Endothelial cell (in vitro differentiated cells): ENCODE measurements at regions not wholly inside any gene's neighbourhood (a gene's known extent, or its start where the extent isn't known, plus 50 kb on each side); places are given as distances from the start of the nearest gene placed in this dataset.

Experiments
- DNase-seq: peaks from one replicate; pipeline ENCODE4 v3.0.0; 2021; ENCODE audit warnings: low spot score
- H3K27ac Mint-ChIP-seq: one replicate; pipeline ENCODE4 v1.8.0; 2021; ENCODE audit warnings: mixed read lengths, inconsistent platforms; ENCODE audit not compliant: unreplicated experiment
- H3K27me3 Mint-ChIP-seq: one replicate; pipeline ENCODE4 v1.8.0; 2021; ENCODE audit warnings: mild to moderate bottlenecking, moderate library complexity, mixed read lengths, inconsistent platforms; ENCODE audit not compliant: unreplicated experiment
- H3K36me3 Mint-ChIP-seq: one replicate; pipeline ENCODE4 v1.8.0; 2021; ENCODE audit warnings: mild to moderate bottlenecking, low read depth, mixed read lengths, inconsistent platforms; ENCODE audit not compliant: unreplicated experiment
- H3K4me1 Mint-ChIP-seq: one replicate; pipeline ENCODE4 v1.8.0; 2021; ENCODE audit warnings: mild to moderate bottlenecking, mixed read lengths, inconsistent platforms; ENCODE audit not compliant: unreplicated experiment
- H3K4me3 Mint-ChIP-seq: one replicate; pipeline ENCODE4 v1.8.0; 2021; ENCODE audit warnings: mild to moderate bottlenecking, mixed read lengths, inconsistent platforms; ENCODE audit not compliant: unreplicated experiment
- H3K9me3 Mint-ChIP-seq: one replicate; pipeline ENCODE4 v1.8.0; 2021; ENCODE audit warnings: mixed read lengths, inconsistent platforms; ENCODE audit not compliant: unreplicated experiment
- TF ChIP-seq, protein P1 (sequence below): fragments of 200-600 bp; sonication (generic); IDR thresholded peaks from one replicate; pipeline ENCODE4 v1.5.0; 2021; ENCODE audit warnings: antibody characterized with exemption; ENCODE audit not compliant: unreplicated experiment

GRCh38 chr16:61030616-61031015, 1005.6 kb downstream of the CDH8 start:
- no peak overlapping the region for H3K27ac Mint-ChIP-seq
- TF ChIP-seq, protein P1, sequence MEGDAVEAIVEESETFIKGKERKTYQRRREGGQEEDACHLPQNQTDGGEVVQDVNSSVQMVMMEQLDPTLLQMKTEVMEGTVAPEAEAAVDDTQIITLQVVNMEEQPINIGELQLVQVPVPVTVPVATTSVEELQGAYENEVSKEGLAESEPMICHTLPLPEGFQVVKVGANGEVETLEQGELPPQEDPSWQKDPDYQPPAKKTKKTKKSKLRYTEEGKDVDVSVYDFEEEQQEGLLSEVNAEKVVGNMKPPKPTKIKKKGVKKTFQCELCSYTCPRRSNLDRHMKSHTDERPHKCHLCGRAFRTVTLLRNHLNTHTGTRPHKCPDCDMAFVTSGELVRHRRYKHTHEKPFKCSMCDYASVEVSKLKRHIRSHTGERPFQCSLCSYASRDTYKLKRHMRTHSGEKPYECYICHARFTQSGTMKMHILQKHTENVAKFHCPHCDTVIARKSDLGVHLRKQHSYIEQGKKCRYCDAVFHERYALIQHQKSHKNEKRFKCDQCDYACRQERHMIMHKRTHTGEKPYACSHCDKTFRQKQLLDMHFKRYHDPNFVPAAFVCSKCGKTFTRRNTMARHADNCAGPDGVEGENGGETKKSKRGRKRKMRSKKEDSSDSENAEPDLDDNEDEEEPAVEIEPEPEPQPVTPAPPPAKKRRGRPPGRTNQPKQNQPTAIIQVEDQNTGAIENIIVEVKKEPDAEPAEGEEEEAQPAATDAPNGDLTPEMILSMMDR = no peak
- no peak for DNase-seq
- H3K27me3 Mint-ChIP-seq = no peaks in the 10 kb centered on the region
- H3K4me1 Mint-ChIP-seq = no peaks in the 10 kb centered on the region
- no peaks in the 10 kb centered on the region for H3K9me3 Mint-ChIP-seq
- no peak overlapping the region for H3K4me3 Mint-ChIP-seq
- H3K36me3 Mint-ChIP-seq = no peaks in the 10 kb centered on the region

- Mint-ChIP-seq H3K9me3 (no peaks in the 10 kb centered on the region), H3K27me3 (no peaks in the 10 kb centered on the region), H3K27ac (no peak overlapping the region), H3K4me1 (no peaks in the 10 kb centered on the region), H3K4me3 (no peak overlapping the region), H3K36me3 (no peaks in the 10 kb centered on the region)
- DNase-seq = no peak
- TF ChIP-seq, protein P1 = no peak
Observed at GRCh38 chr16:61024180-61024900, 1011.9 kb downstream of the CDH8 start.

- Mint-ChIP-seq H3K9me3 (no peaks in the 10 kb centered on the region), H3K27me3 (peaks cover 2% of the 10 kb centered on the region), H3K27ac (no peak overlapping the region), H3K4me1 (no peaks in the 10 kb centered on the region), H3K4me3 (no peak overlapping the region), H3K36me3 (no peaks in the 10 kb centered on the region)
- DNase-seq = peak; percentile 9
- TF ChIP-seq, protein P1 = no peak
Observed at GRCh38 chr16:61014869-61015268, 1021.4 kb downstream of the CDH8 start.

GRCh38 chr16:61007694-61008093, 1028.5 kb downstream of the CDH8 start:
- DNase-seq = no peak

DNA sequence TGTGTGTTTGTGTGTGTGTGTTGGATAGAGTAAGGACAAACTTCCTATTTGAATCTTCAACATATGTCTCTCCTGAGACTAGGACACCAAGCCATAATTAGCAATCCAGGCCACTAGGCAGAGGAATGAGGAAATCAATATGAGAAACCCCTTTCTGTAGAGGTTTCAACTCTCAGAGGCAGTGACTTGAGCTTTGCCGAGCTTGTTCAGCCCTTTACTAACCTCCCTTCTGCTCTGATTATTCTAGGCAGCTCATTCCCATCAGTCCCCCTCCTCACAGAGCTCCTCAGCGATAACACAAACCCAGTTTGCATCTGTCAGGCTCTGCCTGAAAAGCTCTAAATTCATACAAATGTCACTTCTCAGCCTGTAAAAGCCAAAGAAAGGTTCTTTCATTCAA, 1030.3 kb downstream of the CDH8 start:
- H3K27ac Mint-ChIP-seq = no peak overlapping the region
- no peak for DNase-seq
- H3K4me1 Mint-ChIP-seq = peaks cover 18% of the 10 kb centered on the region
- no peaks in the 10 kb centered on the region for H3K27me3 Mint-ChIP-seq
- TF ChIP-seq, protein P1 = no peak
- H3K4me3 Mint-ChIP-seq = no peak overlapping the region
- no peaks in the 10 kb centered on the region for H3K9me3 Mint-ChIP-seq
- H3K36me3 Mint-ChIP-seq = no peaks in the 10 kb centered on the region

More at GRCh38 chr16:61007694-61008093, 1028.5 kb downstream of the CDH8 start:
- no peak overlapping the region for H3K4me3 Mint-ChIP-seq
- TF ChIP-seq, protein P1 = no peak
- no peaks in the 10 kb centered on the region for H3K9me3 Mint-ChIP-seq
- peaks cover 14% of the 10 kb centered on the region for H3K4me1 Mint-ChIP-seq
- no peaks in the 10 kb centered on the region for H3K36me3 Mint-ChIP-seq
- no peak overlapping the region for H3K27ac Mint-ChIP-seq
- H3K27me3 Mint-ChIP-seq = no peaks in the 10 kb centered on the region
